Activated CD4-positive, CD25-positive, alpha-beta regulatory T cell treated with anti-CD3 and anti-CD28 coated beads, Interleukin-2, amount 50 U/mL, for 16 hours (primary cell): ENCODE measurements at regions not wholly inside any gene's neighbourhood (a gene's known extent, or its start where the extent isn't known, plus 50 kb on each side); places are given as distances from the start of the nearest gene placed in this dataset.
"Not testable (repeated sequence)": the region's sequence is repeated elsewhere in the genome, so short reads cannot be mapped to it uniquely, and the experiment has no call there.

Experiments
- DNase-seq: peaks from one replicate; pipeline ENCODE4 v3.0.0-alpha.2; 2020; ENCODE audit warnings: low read depth, low spot score

- no peak for DNase-seq
Observed at GRCh38 chr6:156601152-156602065, 175.8 kb upstream of the ARID1B start.

GRCh38 chr6:156600678-156601077 lies 176.5 kb upstream of the ARID1B start:
- DNase-seq = no peak

- DNase-seq = no peak
Observed at GRCh38 chr6:156599978-156600590, 177.1 kb upstream of the ARID1B start.

DNA sequence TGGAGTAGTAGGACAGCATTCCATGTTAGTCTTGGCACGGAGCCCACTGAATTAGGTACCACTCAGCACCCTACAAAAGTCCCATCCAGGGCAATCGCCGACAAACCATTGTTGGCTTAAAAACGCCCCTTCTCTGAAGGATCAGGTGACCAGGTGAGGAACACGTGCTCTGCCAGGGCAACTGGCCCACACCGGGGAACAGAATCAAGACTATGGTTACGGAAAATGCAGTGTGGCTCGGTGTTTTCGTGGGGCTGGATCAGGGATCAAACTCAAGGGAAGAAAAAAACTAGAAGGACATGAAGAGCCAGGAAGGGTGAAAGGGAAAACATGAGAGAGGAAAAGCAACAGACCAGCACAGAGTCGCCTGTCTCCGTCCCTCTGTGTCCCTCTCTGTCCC lies 177.8 kb upstream of the ARID1B start:
- DNase-seq = no peak

- DNase-seq = no peak
Observed at GRCh38 chr6:156598855-156599180, 178.4 kb upstream of the ARID1B start.

- no peak for DNase-seq
Observed at GRCh38 chr6:156598071-156598854, 178.9 kb upstream of the ARID1B start.

GRCh38 chr6:156597095-156597494 lies 180.1 kb upstream of the ARID1B start:
- DNase-seq = no peak

- no peak for DNase-seq
Observed at GRCh38 chr6:156595476-156595875, 181.7 kb upstream of the ARID1B start.

DNA sequence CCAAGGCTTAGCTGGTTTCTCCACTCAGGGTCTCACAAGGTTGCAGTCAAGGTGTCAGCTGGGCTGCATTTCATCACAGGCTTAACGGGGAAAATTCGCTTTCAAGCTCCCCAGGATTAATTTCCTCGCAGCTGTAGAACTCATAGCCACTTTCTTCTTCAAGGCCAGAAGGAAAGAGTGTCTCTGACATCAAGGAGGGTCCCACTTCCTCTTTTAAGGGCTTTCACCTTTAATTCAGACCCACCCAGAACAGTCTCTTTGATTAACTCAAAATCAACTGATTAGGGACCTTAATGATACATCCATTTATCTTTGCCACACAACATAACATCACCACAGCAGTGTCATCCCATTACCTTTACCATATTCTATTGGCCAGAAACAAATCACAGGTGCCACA lies 183.3 kb upstream of the ARID1B start:
- DNase-seq = no peak

DNA sequence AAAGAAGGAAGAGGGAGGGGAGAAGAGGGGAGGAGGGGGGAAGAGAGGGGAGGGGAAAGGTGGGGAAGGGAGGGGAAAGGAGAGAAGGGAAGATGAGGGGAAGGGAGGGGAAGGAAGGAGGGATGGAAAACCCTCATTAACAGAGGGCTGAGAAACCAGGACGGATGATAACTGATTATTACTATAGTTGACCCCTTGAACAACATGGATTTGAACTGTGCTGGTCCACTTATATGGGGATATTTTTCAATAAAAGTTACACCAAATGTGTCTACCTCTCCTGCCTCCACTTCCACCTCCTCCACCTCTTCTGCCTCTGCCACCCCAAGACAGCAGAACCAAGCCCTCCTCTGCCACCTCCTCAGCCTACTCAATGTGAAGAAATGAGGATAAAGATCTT lies 184.1 kb upstream of the ARID1B start:
- DNase-seq = no peak

- no peak for DNase-seq
Observed at GRCh38 chr6:156590482-156590881, 186.7 kb upstream of the ARID1B start.

- no peak for DNase-seq
Observed at GRCh38 chr6:156589281-156589680, 187.9 kb upstream of the ARID1B start.

GRCh38 chr6:156587751-156588301 lies 189.4 kb upstream of the ARID1B start:
- no peak for DNase-seq

- no peak for DNase-seq
Observed at GRCh38 chr6:156587071-156587470, 190.1 kb upstream of the ARID1B start.

DNA sequence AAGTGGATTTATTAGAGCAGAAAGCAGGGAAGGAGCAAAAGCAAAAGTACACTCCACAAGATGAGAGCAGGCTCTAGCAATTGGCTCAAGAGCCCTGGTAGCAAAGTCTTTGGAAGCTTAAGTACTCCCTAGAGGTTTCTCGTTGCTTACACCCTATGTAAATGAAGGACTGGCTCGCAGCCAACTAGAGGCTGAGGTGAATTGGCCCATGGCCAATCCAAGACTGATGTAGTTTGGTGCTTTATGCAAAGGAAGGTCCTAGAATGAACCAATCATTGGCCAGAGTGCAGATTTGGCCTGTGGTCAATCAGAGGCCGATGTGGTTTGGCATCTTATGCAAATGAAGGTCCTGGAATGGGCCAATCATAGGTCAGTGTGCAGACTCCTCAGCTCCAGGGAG lies 191.3 kb upstream of the ARID1B start:
- no peak for DNase-seq

- not testable (repeated sequence) for DNase-seq
Observed at GRCh38 chr6:156584121-156584520, 193.1 kb upstream of the ARID1B start.

GRCh38 chr6:156583083-156583482 lies 194.1 kb upstream of the ARID1B start:
- DNase-seq = no peak

DNA sequence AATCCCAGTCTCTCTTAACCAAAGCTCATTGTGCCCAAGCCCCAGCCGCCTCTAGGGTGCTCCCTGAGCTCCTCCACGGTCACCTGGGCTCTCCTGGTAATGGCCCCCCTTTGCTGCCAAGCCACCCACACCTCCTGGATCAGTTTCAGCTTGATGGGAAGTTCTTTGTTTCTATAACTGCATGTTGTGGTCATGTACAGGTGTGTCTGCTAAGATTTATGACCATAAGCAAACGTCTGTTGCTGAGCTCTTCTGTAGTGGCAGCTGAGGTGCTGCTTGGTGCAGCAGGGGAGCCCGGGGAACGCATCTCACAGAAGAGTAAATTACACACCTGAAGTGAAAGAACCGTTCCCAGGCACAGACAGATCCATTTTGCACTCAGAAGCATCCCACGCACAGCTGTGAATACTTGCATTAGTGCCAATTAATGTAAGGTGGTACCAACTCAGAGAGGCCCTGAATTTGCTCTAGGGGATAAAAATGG lies 194.6 kb upstream of the ARID1B start:
- DNase-seq = no peak

- DNase-seq = no peak
Observed at GRCh38 chr6:156579564-156579963, 197.6 kb upstream of the ARID1B start.

DNA sequence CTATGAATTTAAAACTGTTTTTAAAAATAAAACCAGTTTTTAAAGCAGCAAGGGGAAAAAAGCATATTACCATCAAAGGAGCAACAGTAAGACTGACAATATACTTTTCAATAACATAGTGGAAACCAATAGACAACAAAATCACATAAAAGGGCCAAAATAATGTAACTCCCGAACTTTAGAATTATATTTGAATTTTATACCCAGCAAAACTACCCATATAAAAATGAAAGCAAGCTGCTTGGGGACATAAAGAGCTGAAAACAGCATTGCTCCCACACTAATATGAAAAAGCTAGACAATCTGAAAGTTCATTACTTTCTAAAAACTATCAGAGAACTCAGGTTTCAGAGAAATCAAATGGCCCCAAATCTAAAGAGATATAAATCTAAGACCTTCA lies 199.4 kb upstream of the ARID1B start:
- DNase-seq = no peak

- DNase-seq = no peak
Observed at GRCh38 chr6:156575361-156575760, 201.8 kb upstream of the ARID1B start.

GRCh38 chr6:156564807-156565149 lies 212.4 kb upstream of the ARID1B start:
- no peak for DNase-seq
